GM19455 (cell line): ENCODE measurements at regions not wholly inside any gene's neighbourhood (a gene's known extent, or its start where the extent isn't known, plus 50 kb on each side); places are given as distances from the start of the nearest gene placed in this dataset.

Experiments
- ATAC-seq: cut with Tn5 transposase; IDR thresholded peaks from one replicate; pipeline ENCODE4 v1.9.1; 2021; ENCODE audit not compliant: unreplicated experiment

GRCh38 chr5:39500551-39501175 is 75.9 kb upstream of the DAB2 start:
- no peak for ATAC-seq

- ATAC-seq: no peak
Observed at GRCh38 chr5:39498278-39498952, 73.6 kb upstream of the DAB2 start.

- ATAC-seq: no peak
Observed at GRCh38 chr5:39497322-39497721, 72.5 kb upstream of the DAB2 start.

- ATAC-seq: no peak
Observed at GRCh38 chr5:39495227-39495626, 70.4 kb upstream of the DAB2 start.

GRCh38 chr5:39494534-39494933 is 69.8 kb upstream of the DAB2 start:
- ATAC-seq: no peak

GRCh38 chr5:39494107-39494510 is 69.3 kb upstream of the DAB2 start:
- no peak for ATAC-seq

- no peak for ATAC-seq
Observed at GRCh38 chr5:39491210-39491609, 66.4 kb upstream of the DAB2 start.

- ATAC-seq: no peak
Observed at GRCh38 chr5:39489263-39489662, 64.5 kb upstream of the DAB2 start.

GRCh38 chr5:39486790-39487189 is 62.0 kb upstream of the DAB2 start:
- no peak for ATAC-seq

- no peak for ATAC-seq
Observed at GRCh38 chr5:39486361-39486760, 61.6 kb upstream of the DAB2 start.

- no peak for ATAC-seq
Observed at GRCh38 chr5:39485079-39485478, 60.3 kb upstream of the DAB2 start.

GRCh38 chr5:39484673-39485072 is 59.9 kb upstream of the DAB2 start:
- ATAC-seq: no peak

- no peak for ATAC-seq
Observed at GRCh38 chr5:39482098-39482497, 57.3 kb upstream of the DAB2 start.

- ATAC-seq: no peak
Observed at GRCh38 chr5:39479537-39479936, 54.8 kb upstream of the DAB2 start.

GRCh38 chr5:39478863-39479262 is 54.1 kb upstream of the DAB2 start:
- no peak for ATAC-seq

GRCh38 chr5:39476843-39477220 is 52.1 kb upstream of the DAB2 start:
- no peak for ATAC-seq

GRCh38 chr5:39475881-39476842 is 51.4 kb upstream of the DAB2 start:
- ATAC-seq: no peak

GRCh38 chr5:39475159-39475571 is 50.4 kb upstream of the DAB2 start:
- ATAC-seq: no peak
